Right lobe of liver (tissue), 6 donors: ENCODE measurements at regions not wholly inside any gene's neighbourhood (a gene's known extent, or its start where the extent isn't known, plus 50 kb on each side); places are given as distances from the start of the nearest gene placed in this dataset.

ENCODE experiments used
- ATAC-seq, 4 donors: fragments of 200-7000 bp; cut with Tn5 transposase; one replicate each; pipeline ENCODE4 v1.9.1; 2020; ENCODE audit warnings: mild to moderate bottlenecking in 4 of 4, moderate library complexity in 4 of 4
- DNase-seq, 3 donors: peaks; one replicate each; pipeline ENCODE4 v3.0.0-alpha.2; 2020
- H3K27ac ChIP-seq, 3 donors: fragments of 200-600 bp; one replicate each; pipeline ENCODE4 v1.8.0; 2022
- H3K27me3 ChIP-seq, 2 donors: fragments of 200-600 bp; one replicate each; pipeline ENCODE4 v1.8.0; 2022
- H3K36me3 ChIP-seq, 4 donors: fragments of 200-600 bp; sonication (generic) in 1 of 4; one replicate each; pipeline versions ENCODE4 v1.5.1 to v1.8.0; 2017 to 2022; ENCODE audit warnings: control low read depth in 1 of 4
- H3K4me1 ChIP-seq, 4 donors: fragments of 200-600 bp; sonication (generic) in 1 of 4; one replicate each; pipeline versions ENCODE4 v1.5.1 to v1.8.0; 2017 to 2022; ENCODE audit warnings: control low read depth in 1 of 4
- H3K4me3 ChIP-seq, 3 donors: fragments of 200-600 bp; one replicate each; pipeline ENCODE4 v1.8.0; 2022
- H3K9me3 ChIP-seq, 4 donors: fragments of 200-600 bp; sonication (generic) in 1 of 4; one replicate each; pipeline versions ENCODE4 v1.5.1 to v1.8.0; 2017 to 2022; ENCODE audit warnings: control low read depth in 1 of 4
- CTCF ChIP-seq, 4 donors: fragments of 200-600 bp in 3 of 4; fragments of 450-650 bp in 1 of 4; IDR thresholded peaks; one replicate each; pipeline versions ENCODE4 v1.5.1 to v1.8.0; 2016 to 2022; ENCODE audit warnings: antibody characterized with exemption in 4 of 4, mild to moderate bottlenecking in 2 of 4
- POLR2A ChIP-seq: fragments of 450-650 bp; IDR thresholded peaks from one replicate; pipeline ENCODE4 v1.6.1; 2017; ENCODE audit warnings: antibody characterized with exemption, mild to moderate bottlenecking
- WGBS: methylation state at CpG from one replicate; pipeline ENCODE4 v1.1.6; 2018; ENCODE audit warnings: low coverage, low lambda C conversion rate; ENCODE audit not compliant: insufficient coverage; ENCODE audit errors: missing lambda C conversion rate; 5-methylcytosine and 5-hydroxymethylcytosine counted together
- intact Hi-C, 2 donors: fragments of 100-400 bp; cut with DNase I; formaldehyde crosslinking; loops; one replicate each; pipeline versions ENCODE4 v1.11.2 to v1.14.1; 2022
- donor health status: DM: no; HTN: yes; CAD: no.
- donor health status: DM: no; HTN: no; CAD: no.
- donor health status: DM: no; HTN: no; CAD: no.
- donor health status: DM: no; HTN: yes; CAD: no.
- donor health status: DM: no; HTN: yes; CAD: no.

DNA sequence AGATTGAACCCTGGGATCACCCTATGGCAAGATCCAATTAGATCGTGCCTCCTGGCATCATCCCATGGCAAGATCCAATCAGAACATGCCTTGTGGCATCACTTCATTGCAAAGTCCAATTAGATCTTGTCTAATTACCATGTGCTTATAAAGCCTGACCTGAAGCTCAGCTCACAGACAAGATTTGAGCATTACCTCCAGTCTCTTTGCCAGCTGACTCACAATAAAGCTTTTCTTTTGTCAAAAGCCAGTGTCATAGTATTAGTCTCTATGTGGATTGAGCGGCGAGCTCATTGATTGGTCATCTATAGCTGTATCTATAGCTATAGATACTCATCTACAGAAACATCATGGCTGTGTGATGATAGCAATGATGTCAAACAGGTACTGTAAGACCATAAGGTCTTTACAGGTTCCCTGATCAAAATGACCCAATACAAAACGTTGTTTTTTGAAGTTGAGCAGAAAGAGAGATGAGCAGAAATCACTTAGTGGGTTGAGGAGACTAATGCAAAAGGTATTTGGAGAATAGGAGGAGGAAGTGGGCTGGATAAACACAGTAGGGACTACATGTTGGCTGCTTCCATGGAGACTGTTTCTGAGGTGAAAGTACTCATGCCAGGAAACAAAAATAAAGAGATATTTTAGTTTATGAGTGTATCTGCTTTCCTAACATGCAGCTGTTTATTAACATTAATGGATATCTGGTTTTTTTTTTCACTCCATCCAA lies 545.9 kb upstream of the AMELY start:
- Histone ChIP-seq H3K27me3 (no peaks in the 10 kb centered on the region), H3K36me3 (no peaks in the 10 kb centered on the region), H3K27ac (no peak overlapping the region), H3K9me3 (no peaks in the 10 kb centered on the region), H3K4me1 (no peaks in the 10 kb centered on the region), H3K4me3 (no peak overlapping the region)
- no CpG with 5 or more reads among the region's 4 CpGs for WGBS
- no peak for TF ChIP-seq POLR2A
- no peak for ATAC-seq
- intact Hi-C loops = no loop called here
- DNase-seq = no peak

DNA sequence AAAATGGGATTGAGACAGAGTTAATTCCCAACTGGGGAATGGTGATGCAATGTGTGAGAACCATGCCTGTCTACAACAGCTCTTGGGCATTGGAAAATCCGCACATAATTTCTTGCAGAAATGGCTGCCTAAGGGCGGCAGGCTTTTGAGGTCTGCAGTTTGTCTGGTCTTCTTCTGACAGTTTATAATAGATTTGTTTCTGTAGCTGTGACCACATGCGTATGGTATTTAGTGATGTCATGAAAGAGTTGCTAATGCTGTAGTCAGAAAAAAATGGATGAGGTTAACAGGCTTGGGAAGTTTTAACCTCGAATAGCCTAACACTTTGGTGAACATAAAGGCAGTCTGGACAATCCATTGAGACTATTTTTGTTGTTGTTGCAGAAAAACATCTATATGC lies 544.1 kb upstream of the AMELY start:
- H3K27me3 ChIP-seq = no peaks in the 10 kb centered on the region
- no peak overlapping the region for H3K4me3 ChIP-seq
- H3K27ac ChIP-seq = no peak overlapping the region
- intact Hi-C loops = no loop called here
- DNase-seq (no peak), ATAC-seq (no peak)
- TF ChIP-seq POLR2A (no peak), CTCF (IDR thresholded peaks at IDR 0.05) (no peak)
- no peaks in the 10 kb centered on the region for H3K9me3 ChIP-seq
- no CpG with 5 or more reads among the region's 4 CpGs for WGBS
- H3K4me1 ChIP-seq = no peaks in the 10 kb centered on the region
- H3K36me3 ChIP-seq = no peaks in the 10 kb centered on the region

- Histone ChIP-seq H3K36me3 (no peaks in the 10 kb centered on the region), H3K27me3 (no peaks in the 10 kb centered on the region), H3K9me3 (no peaks in the 10 kb centered on the region), H3K27ac (no peak overlapping the region), H3K4me1 (no peaks in the 10 kb centered on the region), H3K4me3 (no peak overlapping the region)
- DNase-seq = no peak
- intact Hi-C loops = no loop called here
- no CpG with 5 or more reads among the region's 5 CpGs for WGBS
- TF ChIP-seq CTCF (IDR thresholded peaks at IDR 0.05) = no peak
- TF ChIP-seq POLR2A = no peak
- ATAC-seq = no peak
Observed at GRCh38 chrY:7453336-7453735, 541.8 kb upstream of the AMELY start.

DNA sequence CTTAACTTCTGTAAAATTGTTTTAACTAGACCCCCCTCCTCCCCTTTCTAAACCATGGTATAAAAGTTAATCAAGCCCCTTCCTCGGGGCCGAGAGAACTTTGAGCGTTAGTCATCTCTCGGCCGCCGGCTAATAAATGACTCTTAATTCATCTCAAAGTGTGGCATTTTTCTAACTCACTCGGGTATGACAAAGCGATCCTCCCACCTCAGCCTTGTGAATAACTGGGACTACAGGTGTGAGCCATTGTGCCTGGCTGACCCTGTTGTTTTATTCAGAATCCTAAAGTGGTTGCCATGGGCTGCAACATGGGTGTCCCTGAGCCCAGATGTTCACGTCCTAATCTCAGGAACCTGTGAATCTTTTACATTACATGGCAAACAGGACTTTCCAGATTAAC lies 540.7 kb upstream of the AMELY start:
- TF ChIP-seq POLR2A (no peak), CTCF (IDR thresholded peaks at IDR 0.05) (no peak)
- H3K9me3 ChIP-seq = no peaks in the 10 kb centered on the region
- WGBS = no CpG with 5 or more reads among the region's 9 CpGs
- no peak for DNase-seq
- H3K27me3 ChIP-seq = no peaks in the 10 kb centered on the region
- no peak overlapping the region for H3K27ac ChIP-seq
- no peak overlapping the region for H3K4me3 ChIP-seq
- intact Hi-C loops = no loop called here
- ATAC-seq = no peak
- no peaks in the 10 kb centered on the region for H3K4me1 ChIP-seq
- no peaks in the 10 kb centered on the region for H3K36me3 ChIP-seq

GRCh38 chrY:7449860-7450259 lies 538.3 kb upstream of the AMELY start:
- intact Hi-C loops = no loop called here
- Histone ChIP-seq H3K27ac (no peak overlapping the region), H3K9me3 (no peaks in the 10 kb centered on the region), H3K4me3 (no peak overlapping the region), H3K36me3 (no peaks in the 10 kb centered on the region), H3K4me1 (no peaks in the 10 kb centered on the region), H3K27me3 (no peaks in the 10 kb centered on the region)
- ATAC-seq = peak in 1 of 4 donors; percentile 87
- no CpG with 5 or more reads among the region's 2 CpGs for WGBS
- TF ChIP-seq POLR2A (no peak), CTCF (IDR thresholded peaks at IDR 0.05) (no peak)
- DNase-seq = peak in 1 of 3 donors; percentile 43
